CD4-positive, CD25-positive, alpha-beta regulatory T cell (primary cell): ENCODE measurements at regions not wholly inside any gene's neighbourhood (a gene's known extent, or its start where the extent isn't known, plus 50 kb on each side); places are given as distances from the start of the nearest gene placed in this dataset.

Source experiments
- ATAC-seq, 2 donors: fragments of 150-1000 bp; cut with Tn5 transposase; one replicate each; pipeline ENCODE4 v1.10.0; 2021; ENCODE audit warnings: low read depth in 2 of 2, moderate number of reproducible peaks in 2 of 2, moderate library complexity in 1 of 2
- DNase-seq, 3 donors: peaks; one replicate each; pipeline versions ENCODE4 v3.0.0 to v3.0.0-alpha.2; 2012 to 2022; ENCODE audit warnings: mixed read lengths in 1 of 3
- H3K27ac ChIP-seq: one replicate; pipeline ENCODE4 v1.7.0; 2013; ENCODE audit warnings: mild to moderate bottlenecking, low read length; ENCODE audit not compliant: insufficient read depth, poor library complexity, severe bottlenecking
- H3K27me3 ChIP-seq: one replicate; pipeline ENCODE4 v1.7.0; 2013; ENCODE audit warnings: low read length; ENCODE audit not compliant: control insufficient read depth, insufficient read depth
- H3K36me3 ChIP-seq: one replicate; pipeline ENCODE4 v1.7.0; 2013; ENCODE audit warnings: mild to moderate bottlenecking, low read length, moderate library complexity; ENCODE audit not compliant: control insufficient read depth, insufficient read depth
- H3K4me1 ChIP-seq: 2 replicates; pipeline ENCODE4 v1.7.0; 2013; ENCODE audit warnings: mild to moderate bottlenecking, low read length; ENCODE audit not compliant: insufficient read depth, control insufficient read depth, poor library complexity, severe bottlenecking
- H3K4me3 ChIP-seq: one replicate; pipeline ENCODE4 v1.7.0; 2013; ENCODE audit warnings: low read depth, mild to moderate bottlenecking, low read length, moderate library complexity
- H3K9me3 ChIP-seq, 2 experiments: 1 replicate in 1 of 2; 2 replicates in 1 of 2; pipeline ENCODE4 v1.7.0; 2013; ENCODE audit warnings: low read length in 2 of 2, mild to moderate bottlenecking in 1 of 2, moderate library complexity in 1 of 2; ENCODE audit not compliant: control insufficient read depth in 2 of 2
- H3K27ac Mint-ChIP-seq, 3 donors: one replicate each; pipeline ENCODE4 v1.8.0; 2020 to 2022; ENCODE audit warnings: mild to moderate bottlenecking in 3 of 3, mixed read lengths in 3 of 3, moderate library complexity in 2 of 3
- H3K27me3 Mint-ChIP-seq: one replicate; pipeline ENCODE4 v1.8.0; 2022; ENCODE audit warnings: mild to moderate bottlenecking, mixed read lengths
- H3K36me3 Mint-ChIP-seq: one replicate; pipeline ENCODE4 v1.8.0; 2020; ENCODE audit warnings: mixed read lengths
- H3K4me1 Mint-ChIP-seq, 4 donors: one replicate each; pipeline ENCODE4 v1.8.0; 2020 to 2022; ENCODE audit warnings: mixed read lengths in 4 of 4, mild to moderate bottlenecking in 1 of 4
- H3K4me3 Mint-ChIP-seq, 4 donors: one replicate each; pipeline ENCODE4 v1.8.0; 2020 to 2022; ENCODE audit warnings: mild to moderate bottlenecking in 4 of 4, mixed read lengths in 4 of 4, moderate library complexity in 3 of 4
- H3K9me3 Mint-ChIP-seq, 7 donors: one replicate each; pipeline ENCODE4 v1.8.0; 2020 to 2022; ENCODE audit warnings: mixed read lengths in 7 of 7, mild to moderate bottlenecking in 3 of 7, moderate library complexity in 2 of 7

DNA sequence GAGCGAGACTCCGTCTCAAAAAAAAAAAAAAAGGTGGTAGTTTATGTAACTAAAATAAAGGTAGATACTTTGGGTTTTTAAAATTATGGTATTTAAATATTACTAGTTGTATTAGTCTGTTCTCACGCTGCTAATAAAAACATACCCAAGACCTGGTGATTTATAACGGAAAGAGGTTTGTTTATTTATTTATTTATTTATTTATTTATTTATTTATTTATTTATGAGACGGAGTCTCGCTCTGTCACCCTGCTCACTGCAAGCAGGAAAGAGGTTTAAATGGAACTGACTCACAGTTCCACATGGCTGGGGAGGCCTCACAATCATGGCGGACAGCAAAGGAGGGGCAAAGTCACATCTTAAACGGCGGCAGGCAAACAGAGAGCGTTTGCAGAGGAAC lies 196.0 kb downstream of the CALCRL start:
- H3K4me3 ChIP-seq, result no peak overlapping the region
- DNase-seq, result no peak
- H3K4me1 Mint-ChIP-seq, result no peaks in the 10 kb centered on the region
- no peaks in the 10 kb centered on the region for H3K36me3 ChIP-seq
- H3K36me3 Mint-ChIP-seq, result no peaks in the 10 kb centered on the region
- ATAC-seq, result no peak
- no peaks in the 10 kb centered on the region for H3K9me3 ChIP-seq
- peak overlapping the region in 1 of 3 donors; percentile 67 for H3K27ac Mint-ChIP-seq
- H3K27me3 ChIP-seq, result no peaks in the 10 kb centered on the region
- H3K4me1 ChIP-seq, result no peaks in the 10 kb centered on the region
- H3K27me3 Mint-ChIP-seq, result no peaks in the 10 kb centered on the region
- H3K4me3 Mint-ChIP-seq, result no peak overlapping the region
- peaks cover 0 to 10% (median 0%) of the 10 kb centered on the region in 7 donors for H3K9me3 Mint-ChIP-seq
- no peak overlapping the region for H3K27ac ChIP-seq

DNA sequence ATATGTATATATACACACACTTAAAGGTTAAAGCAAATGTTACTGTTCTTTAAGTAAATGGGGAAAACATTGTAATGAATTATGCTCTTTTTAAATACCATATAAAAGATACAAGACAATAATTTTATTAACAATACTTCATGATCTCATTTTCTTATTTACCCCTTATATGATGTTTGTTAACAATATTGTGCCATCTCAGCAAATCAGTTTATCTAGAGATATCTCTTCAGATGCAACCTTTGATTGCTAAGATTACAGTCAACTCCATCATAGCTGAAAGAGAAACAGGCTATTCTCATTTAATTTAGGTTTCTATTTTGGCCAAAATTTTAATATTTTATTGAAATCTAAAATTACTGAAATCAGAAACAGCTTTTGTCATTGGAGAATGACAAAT lies 197.9 kb downstream of the CALCRL start:
- H3K4me1 Mint-ChIP-seq, result no peaks in the 10 kb centered on the region
- no peak overlapping the region for H3K27ac Mint-ChIP-seq
- H3K36me3 Mint-ChIP-seq, result no peaks in the 10 kb centered on the region
- Histone ChIP-seq H3K27me3 (no peaks in the 10 kb centered on the region), H3K36me3 (no peaks in the 10 kb centered on the region), H3K4me1 (no peaks in the 10 kb centered on the region), H3K9me3 (no peaks in the 10 kb centered on the region), H3K4me3 (no peak overlapping the region), H3K27ac (no peak overlapping the region)
- ATAC-seq, result no peak
- H3K4me3 Mint-ChIP-seq, result no peak overlapping the region
- DNase-seq, result no peak
- H3K9me3 Mint-ChIP-seq, result peaks cover 0 to 10% (median 0%) of the 10 kb centered on the region in 7 donors
- H3K27me3 Mint-ChIP-seq, result no peaks in the 10 kb centered on the region

DNA sequence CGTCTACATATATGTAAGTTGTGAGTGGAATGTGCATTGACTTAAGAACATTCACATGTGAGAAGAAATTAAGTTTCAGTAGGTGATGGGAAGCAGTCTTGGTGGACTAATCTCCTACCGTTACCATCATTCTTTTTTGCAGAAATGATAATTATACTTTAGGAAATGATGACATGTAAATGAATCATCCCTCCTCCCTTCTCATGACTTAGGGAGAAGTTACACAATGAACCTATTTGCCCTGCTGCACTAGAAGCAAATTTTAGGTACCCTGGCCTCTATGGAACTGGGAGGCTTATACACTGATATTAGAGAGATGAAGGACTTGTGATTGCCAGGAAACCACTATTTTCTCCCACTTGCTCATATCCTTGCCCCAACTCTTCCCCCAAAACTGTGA lies 214.2 kb downstream of the CALCRL start:
- H3K9me3 Mint-ChIP-seq, result peaks cover 1 to 9% (median 6%) of the 10 kb centered on the region in 7 donors
- H3K4me3 Mint-ChIP-seq, result no peak overlapping the region
- Histone ChIP-seq H3K27ac (no peak overlapping the region), H3K4me1 (no peaks in the 10 kb centered on the region), H3K36me3 (no peaks in the 10 kb centered on the region), H3K27me3 (no peaks in the 10 kb centered on the region), H3K9me3 (no peaks in the 10 kb centered on the region), H3K4me3 (no peak overlapping the region)
- no peaks in the 10 kb centered on the region for H3K27me3 Mint-ChIP-seq
- DNase-seq (no peak), ATAC-seq (no peak)
- no peaks in the 10 kb centered on the region for H3K4me1 Mint-ChIP-seq
- no peak overlapping the region for H3K27ac Mint-ChIP-seq
- no peaks in the 10 kb centered on the region for H3K36me3 Mint-ChIP-seq

DNA sequence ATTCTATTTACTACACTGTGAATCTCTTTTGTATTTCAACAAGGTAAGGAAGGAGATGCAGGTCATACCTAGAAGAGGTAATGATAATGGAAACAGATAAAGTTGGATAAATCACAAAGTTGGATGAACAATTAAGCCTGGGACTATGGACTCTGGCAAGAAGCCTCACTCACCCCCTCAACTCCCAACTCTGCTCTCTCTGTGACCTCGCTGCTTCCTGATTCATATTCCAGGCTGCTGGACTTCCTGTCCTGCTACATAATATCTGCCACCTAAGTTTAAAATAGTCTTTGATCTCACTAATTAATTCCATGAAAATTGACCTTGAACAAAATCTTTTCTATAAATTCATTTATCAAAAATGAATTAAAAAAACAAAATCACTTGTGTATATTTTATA lies 215.3 kb downstream of the CALCRL start:
- Histone ChIP-seq H3K4me1 (no peaks in the 10 kb centered on the region), H3K9me3 (no peaks in the 10 kb centered on the region), H3K4me3 (no peak overlapping the region), H3K36me3 (no peaks in the 10 kb centered on the region), H3K27ac (no peak overlapping the region), H3K27me3 (no peaks in the 10 kb centered on the region)
- Mint-ChIP-seq H3K4me3 (no peak overlapping the region), H3K9me3 (peaks cover 1 to 9% (median 6%) of the 10 kb centered on the region in 7 donors), H3K27ac (no peak overlapping the region), H3K36me3 (no peaks in the 10 kb centered on the region), H3K4me1 (no peaks in the 10 kb centered on the region), H3K27me3 (no peaks in the 10 kb centered on the region)
- DNase-seq, result no peak
- ATAC-seq, result no peak

DNA sequence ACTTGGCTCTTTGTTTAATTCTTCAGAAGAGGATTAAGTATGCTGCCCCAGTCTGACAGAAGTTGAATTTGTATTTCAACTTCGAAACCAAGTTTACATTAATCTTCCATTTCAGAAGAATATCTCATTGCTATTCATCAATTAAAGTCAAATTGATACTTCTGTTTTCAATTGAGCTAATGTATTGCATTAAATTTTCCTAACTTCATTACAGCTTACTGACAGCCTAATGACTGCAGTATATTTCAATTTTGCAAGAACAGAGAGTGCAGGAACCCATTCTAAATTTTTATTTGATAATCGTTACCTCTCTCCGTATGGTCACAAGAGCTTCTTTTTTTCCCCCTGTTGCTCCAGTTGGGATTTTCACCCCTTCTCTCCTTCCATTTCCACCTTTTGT lies 218.0 kb downstream of the CALCRL start:
- Mint-ChIP-seq H3K9me3 (peaks cover 0 to 9% (median 2%) of the 10 kb centered on the region in 7 donors), H3K27me3 (no peaks in the 10 kb centered on the region), H3K36me3 (no peaks in the 10 kb centered on the region), H3K4me3 (no peak overlapping the region), H3K4me1 (no peaks in the 10 kb centered on the region), H3K27ac (no peak overlapping the region)
- Histone ChIP-seq H3K4me3 (no peak overlapping the region), H3K4me1 (no peaks in the 10 kb centered on the region), H3K27me3 (no peaks in the 10 kb centered on the region), H3K9me3 (no peaks in the 10 kb centered on the region), H3K36me3 (no peaks in the 10 kb centered on the region), H3K27ac (no peak overlapping the region)
- no peak for DNase-seq
- no peak for ATAC-seq

DNA sequence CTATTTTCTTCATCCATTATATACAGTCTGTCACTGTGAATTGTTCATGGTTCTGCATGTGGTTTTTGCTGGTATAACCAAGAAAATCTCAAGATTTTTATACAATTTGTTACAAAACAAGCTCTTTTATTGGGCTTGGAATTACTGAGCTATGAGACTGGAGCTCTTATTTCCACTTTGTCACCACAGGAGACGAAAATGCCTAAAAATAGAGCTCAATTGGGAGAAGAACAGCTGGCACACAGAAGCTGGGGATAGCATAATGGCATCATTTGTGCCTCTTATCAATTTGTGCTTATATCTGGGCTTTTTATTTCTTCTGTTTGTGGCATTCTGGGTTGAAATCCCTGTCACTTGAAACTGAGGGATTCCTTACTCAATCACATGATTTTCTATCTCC lies 219.1 kb downstream of the CALCRL start:
- Histone ChIP-seq H3K27me3 (no peaks in the 10 kb centered on the region), H3K27ac (no peak overlapping the region), H3K9me3 (no peaks in the 10 kb centered on the region), H3K36me3 (no peaks in the 10 kb centered on the region), H3K4me3 (no peak overlapping the region), H3K4me1 (no peaks in the 10 kb centered on the region)
- peaks cover 0 to 3% (median 0%) of the 10 kb centered on the region in 4 donors for H3K4me1 Mint-ChIP-seq
- H3K27ac Mint-ChIP-seq, result no peak overlapping the region
- no peaks in the 10 kb centered on the region for H3K27me3 Mint-ChIP-seq
- H3K4me3 Mint-ChIP-seq, result no peak overlapping the region
- ATAC-seq, result no peak
- peaks cover 0 to 11% (median 3%) of the 10 kb centered on the region in 7 donors for H3K9me3 Mint-ChIP-seq
- no peak for DNase-seq
- no peaks in the 10 kb centered on the region for H3K36me3 Mint-ChIP-seq

DNA sequence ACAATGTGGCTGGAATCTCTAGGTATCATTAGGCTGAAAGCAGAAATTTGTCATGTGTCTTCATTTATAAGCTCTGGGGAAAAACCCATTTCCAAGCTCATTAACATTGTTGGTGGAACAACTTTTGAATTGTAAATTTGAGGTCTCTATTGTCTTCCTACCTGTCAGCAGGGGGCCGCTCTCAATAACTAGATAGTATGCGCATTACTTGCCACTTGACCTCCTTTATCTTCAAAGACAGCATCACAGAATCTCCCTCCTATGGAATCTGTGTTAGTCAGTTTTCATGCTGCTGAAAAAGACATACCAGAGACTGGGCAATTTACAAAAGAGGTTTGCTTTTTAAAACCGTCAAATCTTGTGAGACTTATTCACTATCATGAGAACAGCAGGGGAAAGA lies 223.1 kb downstream of the CALCRL start:
- Mint-ChIP-seq H3K9me3 (peaks cover 0 to 9% (median 6%) of the 10 kb centered on the region in 7 donors), H3K36me3 (no peaks in the 10 kb centered on the region), H3K27me3 (no peaks in the 10 kb centered on the region), H3K4me1 (peaks cover 0 to 4% (median 0%) of the 10 kb centered on the region in 4 donors), H3K27ac (no peak overlapping the region), H3K4me3 (no peak overlapping the region)
- DNase-seq, result no peak
- no peak for ATAC-seq
- Histone ChIP-seq H3K27ac (no peak overlapping the region), H3K9me3 (no peaks in the 10 kb centered on the region), H3K27me3 (no peaks in the 10 kb centered on the region), H3K36me3 (no peaks in the 10 kb centered on the region), H3K4me1 (no peaks in the 10 kb centered on the region), H3K4me3 (no peak overlapping the region)

DNA sequence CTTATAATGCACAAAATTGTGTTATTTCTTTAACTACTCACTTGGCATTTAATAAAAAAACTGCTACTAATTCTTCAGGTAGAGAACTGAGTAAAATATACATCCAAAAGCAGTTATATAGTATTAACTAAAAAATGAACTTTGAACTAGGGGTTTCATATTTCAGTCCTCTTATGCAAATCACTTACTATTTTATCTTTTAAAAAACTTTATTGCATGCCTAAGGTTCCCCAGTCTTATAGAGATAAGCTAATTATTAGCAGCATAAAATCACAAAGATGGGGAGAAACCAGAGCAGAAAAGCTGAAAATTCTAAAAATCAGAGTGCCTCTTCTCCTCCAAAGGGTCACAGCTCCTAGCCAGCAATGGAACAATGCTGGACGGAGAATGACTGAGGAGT lies 228.0 kb downstream of the CALCRL start:
- H3K4me3 Mint-ChIP-seq, result no peak overlapping the region
- no peaks in the 10 kb centered on the region for H3K4me1 ChIP-seq
- no peaks in the 10 kb centered on the region for H3K36me3 Mint-ChIP-seq
- no peaks in the 10 kb centered on the region for H3K36me3 ChIP-seq
- H3K4me1 Mint-ChIP-seq, result peaks cover 0 to 4% (median 0%) of the 10 kb centered on the region in 4 donors
- H3K9me3 ChIP-seq, result no peaks in the 10 kb centered on the region
- H3K4me3 ChIP-seq, result no peak overlapping the region
- H3K27me3 ChIP-seq, result no peaks in the 10 kb centered on the region
- no peak overlapping the region for H3K27ac ChIP-seq
- DNase-seq, result no peak
- H3K27ac Mint-ChIP-seq, result no peak overlapping the region
- peaks cover 0 to 11% (median 5%) of the 10 kb centered on the region in 7 donors for H3K9me3 Mint-ChIP-seq
- no peak for ATAC-seq
- H3K27me3 Mint-ChIP-seq, result no peaks in the 10 kb centered on the region
